Stimulated activated CD4-positive, alpha-beta T cell treated with anti-CD3 and anti-CD28 coated beads, Interleukin-1b, Interleukin-23, amount 100 ng/mL, for 24 hours (primary cell): ENCODE measurements at regions not wholly inside any gene's neighbourhood (a gene's known extent, or its start where the extent isn't known, plus 50 kb on each side); places are given as distances from the start of the nearest gene placed in this dataset.
"Not testable (repeated sequence)": the region's sequence is repeated elsewhere in the genome, so short reads cannot be mapped to it uniquely, and the experiment has no call there.

Source experiments
- DNase-seq, 4 experiments: peaks; one replicate each; pipeline ENCODE4 v3.0.0-alpha.2; 2020; ENCODE audit warnings: low read depth in 4 of 4, low spot score in 1 of 4

GRCh38 chr4:56148428-56148827 is 199.7 kb downstream of the CEP135 start:
- DNase-seq, result no peak

- DNase-seq, result no peak
Observed at GRCh38 chr4:56147371-56147770, 198.6 kb downstream of the CEP135 start.

- DNase-seq, result no peak
Observed at GRCh38 chr4:56146956-56147355, 198.2 kb downstream of the CEP135 start.

- no peak for DNase-seq
Observed at GRCh38 chr4:56142088-56142487, 193.3 kb downstream of the CEP135 start.

GRCh38 chr4:56139241-56139827 is 190.6 kb downstream of the CEP135 start:
- DNase-seq, result no peak

- not testable (repeated sequence) for DNase-seq
Observed at GRCh38 chr4:56134834-56135233, 186.1 kb downstream of the CEP135 start.

- DNase-seq, result no peak
Observed at GRCh38 chr4:56134266-56134665, 185.5 kb downstream of the CEP135 start.

- DNase-seq, result no peak
Observed at GRCh38 chr4:56132835-56133234, 184.1 kb downstream of the CEP135 start.

- not testable (repeated sequence) for DNase-seq
Observed at GRCh38 chr4:56132188-56132587, 183.4 kb downstream of the CEP135 start.

- DNase-seq, result no peak
Observed at GRCh38 chr4:56130606-56131155, 181.9 kb downstream of the CEP135 start.

GRCh38 chr4:56129431-56129861 is 180.7 kb downstream of the CEP135 start:
- DNase-seq, result no peak

GRCh38 chr4:56128213-56128612 is 179.5 kb downstream of the CEP135 start:
- DNase-seq, result no peak

- DNase-seq, result no peak
Observed at GRCh38 chr4:56127716-56128115, 179.0 kb downstream of the CEP135 start.

GRCh38 chr4:56123547-56123946 is 174.8 kb downstream of the CEP135 start:
- DNase-seq, result no peak

- DNase-seq, result no peak
Observed at GRCh38 chr4:56123051-56123450, 174.3 kb downstream of the CEP135 start.

- no peak for DNase-seq
Observed at GRCh38 chr4:56118845-56119244, 170.1 kb downstream of the CEP135 start.

- no peak for DNase-seq
Observed at GRCh38 chr4:56118055-56118454, 169.3 kb downstream of the CEP135 start.

- no peak for DNase-seq
Observed at GRCh38 chr4:56115898-56116297, 167.2 kb downstream of the CEP135 start.

GRCh38 chr4:56112377-56112776 is 163.6 kb downstream of the CEP135 start:
- no peak for DNase-seq

GRCh38 chr4:56106180-56107147 is 157.7 kb downstream of the CEP135 start:
- DNase-seq, result no peak

- DNase-seq, result no peak
Observed at GRCh38 chr4:56104188-56104587, 155.4 kb downstream of the CEP135 start.

- no peak for DNase-seq
Observed at GRCh38 chr4:56102601-56103000, 153.9 kb downstream of the CEP135 start.
